Peyer's patch (tissue), 4 donors: ENCODE measurements at regions not wholly inside any gene's neighbourhood (a gene's known extent, or its start where the extent isn't known, plus 50 kb on each side); places are given as distances from the start of the nearest gene placed in this dataset.

Experiments
- DNase-seq, 3 donors: peaks; one replicate each; pipeline ENCODE4 v3.0.0-alpha.2; 2017 to 2019
- H3K27ac ChIP-seq, 4 donors: fragments of 200-600 bp; sonication (generic); one replicate each; pipeline ENCODE4 v1.5.1; 2016 to 2019
- H3K27me3 ChIP-seq, 2 donors: fragments of 200-600 bp; sonication (generic); one replicate each; pipeline ENCODE4 v1.5.1; 2019
- H3K36me3 ChIP-seq, 3 donors: fragments of 200-600 bp; sonication (generic); one replicate each; pipeline ENCODE4 v1.5.1; 2016 to 2019
- H3K4me1 ChIP-seq, 4 donors: fragments of 200-600 bp; sonication (generic); one replicate each; pipeline ENCODE4 v1.5.1; 2016 to 2019
- H3K4me3 ChIP-seq, 4 donors: fragments of 200-600 bp; sonication (generic); 1 replicate in 3 of 4; 2 replicates in 1 of 4; pipeline ENCODE4 v1.5.1; 2016 to 2019; ENCODE audit warnings: mild to moderate bottlenecking in 1 of 4
- H3K9me3 ChIP-seq, 4 donors: fragments of 200-600 bp; sonication (generic); one replicate each; pipeline ENCODE4 v1.5.1; 2016 to 2019; ENCODE audit warnings: mild to moderate bottlenecking in 1 of 4
- CTCF ChIP-seq, 6 experiments: fragments of 450-650 bp in 4 of 6; fragments of 200-600 bp in 2 of 6; sonication (generic) in 1 of 6; IDR thresholded peaks; one replicate each; pipeline ENCODE4 v1.5.1; 2017 to 2019; ENCODE audit warnings: antibody characterized with exemption in 6 of 6, mild to moderate bottlenecking in 3 of 6, moderate library complexity in 1 of 6
- POLR2A ChIP-seq, 2 donors: fragments of 450-650 bp; IDR thresholded peaks; one replicate each; pipeline ENCODE4 v1.5.1; 2017; ENCODE audit warnings: antibody characterized with exemption in 2 of 2, mild to moderate bottlenecking in 2 of 2, moderate library complexity in 2 of 2

GRCh38 chr11:134483857-134484256 lies 71.8 kb upstream of the B3GAT1 start:
- H3K9me3 ChIP-seq, result no peaks in the 10 kb centered on the region
- TF ChIP-seq CTCF (IDR thresholded peaks at IDR 0.05) (no peak), POLR2A (IDR thresholded peaks at IDR 0.05) (no peak)
- no peaks in the 10 kb centered on the region for H3K4me1 ChIP-seq
- DNase-seq, result no peak
- no peak overlapping the region for H3K27ac ChIP-seq
- H3K27me3 ChIP-seq, result no peaks in the 10 kb centered on the region
- peaks cover 0 to 6% (median 0%) of the 10 kb centered on the region in 3 donors for H3K36me3 ChIP-seq
- no peak overlapping the region for H3K4me3 ChIP-seq

- TF ChIP-seq CTCF (IDR thresholded peaks at IDR 0.05) (no peak), POLR2A (IDR thresholded peaks at IDR 0.05) (no peak)
- Histone ChIP-seq H3K9me3 (no peaks in the 10 kb centered on the region), H3K27me3 (no peaks in the 10 kb centered on the region), H3K27ac (no peak overlapping the region), H3K36me3 (peaks cover 0 to 6% (median 0%) of the 10 kb centered on the region in 3 donors), H3K4me1 (no peaks in the 10 kb centered on the region), H3K4me3 (no peak overlapping the region)
- DNase-seq, result peak in 1 of 3 donors; percentile 27
Measured at GRCh38 chr11:134483291-134483690, 71.2 kb upstream of the B3GAT1 start.

- Histone ChIP-seq H3K4me3 (no peak overlapping the region), H3K4me1 (no peaks in the 10 kb centered on the region), H3K9me3 (no peaks in the 10 kb centered on the region), H3K27me3 (no peaks in the 10 kb centered on the region), H3K27ac (no peak overlapping the region), H3K36me3 (peaks cover 0 to 6% (median 0%) of the 10 kb centered on the region in 3 donors)
- peak in 1 of 3 donors; percentile 5 for DNase-seq
- TF ChIP-seq POLR2A (IDR thresholded peaks at IDR 0.05) (no peak), CTCF (IDR thresholded peaks at IDR 0.05) (no peak)
Measured at GRCh38 chr11:134482865-134483264, 70.8 kb upstream of the B3GAT1 start.

- no peaks in the 10 kb centered on the region for H3K4me1 ChIP-seq
- no peaks in the 10 kb centered on the region for H3K9me3 ChIP-seq
- peaks cover 0 to 6% (median 0%) of the 10 kb centered on the region in 3 donors for H3K36me3 ChIP-seq
- DNase-seq, result peak in 1 of 3 donors; percentile 19
- H3K27me3 ChIP-seq, result no peaks in the 10 kb centered on the region
- TF ChIP-seq POLR2A (IDR thresholded peaks at IDR 0.05), result no peak
- TF ChIP-seq CTCF (IDR thresholded peaks at IDR 0.05), result no peak
- no peak overlapping the region for H3K4me3 ChIP-seq
- H3K27ac ChIP-seq, result no peak overlapping the region
Measured at GRCh38 chr11:134481933-134482527, 70.0 kb upstream of the B3GAT1 start.

- Histone ChIP-seq H3K4me3 (no peak overlapping the region), H3K4me1 (no peaks in the 10 kb centered on the region), H3K27me3 (no peaks in the 10 kb centered on the region), H3K9me3 (no peaks in the 10 kb centered on the region), H3K36me3 (peaks cover 0 to 6% (median 0%) of the 10 kb centered on the region in 3 donors), H3K27ac (no peak overlapping the region)
- TF ChIP-seq CTCF (IDR thresholded peaks at IDR 0.05) (no peak), POLR2A (IDR thresholded peaks at IDR 0.05) (no peak)
- peak in 1 of 3 donors; percentile 24 for DNase-seq
Measured at GRCh38 chr11:134481135-134481534, 69.1 kb upstream of the B3GAT1 start.
